ENCODE measurements at regions not wholly inside any gene's neighbourhood (a gene's known extent, or its start where the extent isn't known, plus 50 kb on each side); places are given as distances from the start of the nearest gene placed in this dataset.
"Not testable (repeated sequence)": the region's sequence is repeated elsewhere in the genome, so short reads cannot be mapped to it uniquely, and the experiment has no call there.

DNA sequence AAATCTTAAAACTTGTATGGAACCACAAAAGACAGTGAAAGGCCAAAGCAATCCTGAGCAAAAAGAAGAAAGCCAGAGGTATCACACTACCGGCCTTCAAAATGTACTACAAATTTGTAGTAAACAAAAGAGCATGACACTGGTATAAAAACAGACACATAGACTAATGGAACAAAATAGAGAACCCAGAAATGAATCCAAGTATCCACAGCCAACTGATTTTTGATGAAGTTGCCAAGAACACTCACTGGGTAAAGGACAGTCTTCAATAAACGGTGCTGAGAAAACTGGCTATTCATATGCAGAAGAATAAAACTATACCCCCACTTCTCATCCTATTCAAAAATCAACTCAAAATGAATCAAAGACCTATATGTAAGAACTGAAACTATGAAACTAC, 390.1 kb downstream of the PRELID2 start:
- H3K4me3 ChIP-seq (ENCODE audit: low read depth, low read length): no peak overlapping the region
- TF ChIP-seq CTCF (conservative IDR thresholded peaks at IDR 0.05; ENCODE audit: low read depth, low read length): no peak
- DNase-seq (ENCODE audit: low read depth): no peak

GRCh38 chr5:145443964-145444363, 391.2 kb downstream of the PRELID2 start:
- TF ChIP-seq CTCF (conservative IDR thresholded peaks at IDR 0.05; ENCODE audit: low read depth, low read length): no peak
- no peak overlapping the region for H3K4me3 ChIP-seq (ENCODE audit: low read depth, low read length)
- DNase-seq (ENCODE audit: low read depth): no peak

DNA sequence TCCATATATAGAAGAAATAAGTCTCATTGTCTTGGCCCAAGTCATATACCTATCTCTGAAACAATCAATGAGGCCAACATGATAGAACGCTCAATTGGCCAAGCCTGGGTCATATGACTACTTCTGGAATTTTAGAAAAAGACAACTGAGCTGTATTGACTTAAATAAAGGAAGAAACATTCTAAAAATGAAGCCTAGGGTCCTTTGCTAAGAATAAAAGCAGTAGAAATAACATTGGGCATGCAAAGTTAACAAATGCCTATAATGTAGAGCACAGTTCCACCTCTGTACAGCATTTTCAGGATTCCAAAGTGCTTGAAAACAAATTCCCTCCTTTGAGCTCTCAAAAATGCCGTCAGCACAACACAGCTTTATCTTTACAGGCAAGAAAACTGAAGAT, 391.8 kb downstream of the PRELID2 start:
- TF ChIP-seq CTCF (conservative IDR thresholded peaks at IDR 0.05; ENCODE audit: low read depth, low read length): no peak
- DNase-seq (ENCODE audit: low read depth): no peak
- H3K4me3 ChIP-seq (ENCODE audit: low read depth, low read length): no peak overlapping the region

- H3K4me3 ChIP-seq (ENCODE audit: low read depth, low read length); DNase-seq (ENCODE audit: low read depth): not testable (repeated sequence)
Observed at GRCh38 chr5:145442661-145443060, 392.5 kb downstream of the PRELID2 start.

DNA sequence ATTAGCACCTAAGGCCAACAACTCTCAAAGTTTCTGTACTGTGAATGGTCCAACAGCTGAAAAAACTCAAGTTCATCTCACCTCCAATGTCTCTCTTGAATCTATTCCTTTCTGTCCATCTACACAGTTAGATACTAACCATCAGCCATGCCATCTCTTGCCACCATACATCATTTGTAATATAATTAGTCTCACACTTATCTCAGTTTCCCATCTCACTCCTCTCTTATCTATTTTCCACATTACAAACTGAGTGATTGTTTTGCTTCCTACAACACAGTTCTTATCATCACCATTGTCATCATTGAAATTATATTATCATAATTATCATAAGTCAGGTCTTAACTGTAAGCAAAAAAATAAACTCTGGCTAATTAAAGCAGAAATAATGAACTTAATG, 393.9 kb downstream of the PRELID2 start:
- no peak for DNase-seq (ENCODE audit: low read depth)
- H3K4me3 ChIP-seq (ENCODE audit: low read depth, low read length): no peak overlapping the region
- no peak for TF ChIP-seq CTCF (conservative IDR thresholded peaks at IDR 0.05; ENCODE audit: low read depth, low read length)

GRCh38 chr5:145437627-145438026, 397.5 kb downstream of the PRELID2 start:
- no peak for TF ChIP-seq CTCF (conservative IDR thresholded peaks at IDR 0.05; ENCODE audit: low read depth, low read length)
- DNase-seq (ENCODE audit: low read depth): no peak
- H3K4me3 ChIP-seq (ENCODE audit: low read depth, low read length): no peak overlapping the region

GRCh38 chr5:145433077-145433476, 402.1 kb downstream of the PRELID2 start:
- H3K4me3 ChIP-seq (ENCODE audit: low read depth, low read length): no peak overlapping the region
- DNase-seq (ENCODE audit: low read depth): no peak
- no peak for TF ChIP-seq CTCF (conservative IDR thresholded peaks at IDR 0.05; ENCODE audit: low read depth, low read length)

DNA sequence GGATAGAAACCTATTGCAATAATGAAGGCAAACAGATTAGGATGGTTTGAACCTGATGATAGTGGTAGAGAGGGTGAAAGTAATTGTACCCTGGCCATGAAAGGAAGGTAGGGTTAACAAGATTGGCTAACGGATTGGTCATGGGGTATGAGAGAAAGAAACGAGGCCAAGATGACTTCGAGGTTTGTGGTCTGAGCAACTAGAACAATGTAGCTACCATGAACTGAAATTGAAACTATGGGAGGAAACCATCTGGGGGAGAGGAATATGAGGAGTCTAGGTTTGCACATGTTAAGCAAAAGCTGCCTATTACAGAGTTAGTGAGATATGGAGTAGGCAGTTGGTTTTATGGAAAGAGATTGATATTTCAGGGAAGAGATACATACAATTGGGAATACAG, 406.0 kb downstream of the PRELID2 start:
- no peak overlapping the region for H3K4me3 ChIP-seq (ENCODE audit: low read depth, low read length)
- TF ChIP-seq CTCF (conservative IDR thresholded peaks at IDR 0.05; ENCODE audit: low read depth, low read length): no peak
- DNase-seq (ENCODE audit: low read depth): no peak
